K562 (cell line): ENCODE measurements at regions not wholly inside any gene's neighbourhood (a gene's known extent, or its start where the extent isn't known, plus 50 kb on each side); places are given as distances from the start of the nearest gene placed in this dataset.

ENCODE experiments used
- ARID3A ChIP-seq: IDR thresholded peaks from 2 replicates; pipeline ENCODE4 v1.6.1; 2012; ENCODE audit warnings: low read depth, low read length, improper control_type of control experiment, borderline replicate concordance
- CTBP1 ChIP-seq: fragments of 450-650 bp; IDR thresholded peaks from 2 replicates; pipeline ENCODE4 v1.6.1; 2016; ENCODE audit warnings: borderline replicate concordance
- CXXC5 ChIP-seq: fragments of 250-450 bp; sonication (Bioruptor Pico); IDR thresholded peaks from 2 replicates; pipeline ENCODE4 v1.8.0; 2022; ENCODE audit warnings: inconsistent platforms, mild to moderate bottlenecking, moderate library complexity
- EHMT2 ChIP-seq: fragments of 450-650 bp; IDR thresholded peaks from 2 replicates; pipeline ENCODE4 v1.6.1; 2018; ENCODE audit warnings: antibody characterized with exemption
- FOXK2 ChIP-seq, 2 experiments: fragments of 450-650 bp; IDR thresholded peaks in 1 of 2; conservative IDR thresholded peaks in 1 of 2; 2 replicates each; pipeline ENCODE4 v1.6.1; 2016; ENCODE audit warnings: low read depth in 2 of 2, mild to moderate bottlenecking in 1 of 2
- KDM1A ChIP-seq, 2 experiments: fragments of 450-650 bp; IDR thresholded peaks; 2 replicates each; pipeline ENCODE4 v1.6.1; 2016; ENCODE audit warnings: mild to moderate bottlenecking in 2 of 2
- MAFF ChIP-seq: IDR thresholded peaks from 2 replicates; pipeline ENCODE4 v1.6.1; 2012; ENCODE audit warnings: low read length, improper control_type of control experiment
- MTA1 ChIP-seq: fragments of 450-650 bp; IDR thresholded peaks from 2 replicates; pipeline ENCODE4 v1.6.1; 2017; ENCODE audit warnings: borderline replicate concordance
- NEUROD1 ChIP-seq: fragments of 150-350 bp; IDR thresholded peaks from 2 replicates; pipeline ENCODE4 v1.6.1; 2014; ENCODE audit warnings: borderline replicate concordance, low read length, low read depth; ENCODE audit not compliant: partially characterized antibody
- PHTF2 ChIP-seq: fragments of 250-450 bp; sonication (Bioruptor Pico); IDR thresholded peaks from 2 replicates; pipeline ENCODE4 v1.5.0; 2021; ENCODE audit warnings: mild to moderate bottlenecking
- PML ChIP-seq: IDR thresholded peaks from 2 replicates; pipeline ENCODE4 v1.6.1; 2012; ENCODE audit warnings: low read length, inconsistent platforms
- SP2 ChIP-seq: IDR thresholded peaks from 2 replicates; pipeline ENCODE4 v1.6.1; 2011; ENCODE audit warnings: mild to moderate bottlenecking, low read depth, low read length, moderate library complexity; ENCODE audit not compliant: poor library complexity, severe bottlenecking; ENCODE audit errors: extremely low read depth
- TAF9B ChIP-seq: fragments of 450-650 bp; IDR thresholded peaks from 2 replicates; pipeline ENCODE4 v1.6.1; 2018; ENCODE audit warnings: mild to moderate bottlenecking; ENCODE audit not compliant: partially characterized antibody
- TAL1 ChIP-seq: fragments of 450-650 bp; IDR thresholded peaks from 2 replicates; pipeline ENCODE4 v1.6.1; 2016; ENCODE audit warnings: mild to moderate bottlenecking
- TEAD4 ChIP-seq, 2 experiments: sonication (generic) in 1 of 2; formaldehyde crosslinking in 1 of 2; IDR thresholded peaks; 2 replicates each; pipeline versions ENCODE4 v1.6.1 to v1.8.0; 2012 to 2022; ENCODE audit warnings: borderline replicate concordance in 1 of 2, inconsistent platforms in 1 of 2, low read length in 1 of 2, mild to moderate bottlenecking in 1 of 2, missing genetic modification reagents in 1 of 2
- TRIM24 ChIP-seq, 2 experiments: fragments of 450-650 bp; IDR thresholded peaks; 2 replicates each; pipeline ENCODE4 v1.6.1; 2016
- ZNF395 ChIP-seq: fragments of 200-800 bp; sonication (Bioruptor generic); IDR thresholded peaks from 2 replicates; pipeline ENCODE4 v1.6.1; 2017; ENCODE audit warnings: missing genetic modification characterization, missing compliant biosample characterization
- ZNF449 ChIP-seq: fragments of 250-450 bp; sonication (Bioruptor Pico); IDR thresholded peaks from 2 replicates; pipeline ENCODE4 v1.8.0; 2022; ENCODE audit warnings: moderate library complexity, mild to moderate bottlenecking, inconsistent platforms
- ZNF584 ChIP-seq: fragments of 200-800 bp; sonication (Bioruptor generic); IDR thresholded peaks from 2 replicates; pipeline ENCODE4 v1.6.1; 2016; ENCODE audit warnings: low read depth, mild to moderate bottlenecking, missing genetic modification characterization, missing compliant biosample characterization
- ZNF707 ChIP-seq: fragments of 250-450 bp; sonication (Bioruptor Pico); conservative IDR thresholded peaks from 2 replicates; pipeline ENCODE4 v1.8.0; 2022; ENCODE audit warnings: inconsistent platforms, mild to moderate bottlenecking, moderate library complexity
- TF ChIP-seq, protein P1 (sequence below): fragments of 450-650 bp; IDR thresholded peaks from 2 replicates; pipeline ENCODE4 v1.7.1; 2018; ENCODE audit warnings: mild to moderate bottlenecking, low read depth; ENCODE audit not compliant: partially characterized antibody

DNA sequence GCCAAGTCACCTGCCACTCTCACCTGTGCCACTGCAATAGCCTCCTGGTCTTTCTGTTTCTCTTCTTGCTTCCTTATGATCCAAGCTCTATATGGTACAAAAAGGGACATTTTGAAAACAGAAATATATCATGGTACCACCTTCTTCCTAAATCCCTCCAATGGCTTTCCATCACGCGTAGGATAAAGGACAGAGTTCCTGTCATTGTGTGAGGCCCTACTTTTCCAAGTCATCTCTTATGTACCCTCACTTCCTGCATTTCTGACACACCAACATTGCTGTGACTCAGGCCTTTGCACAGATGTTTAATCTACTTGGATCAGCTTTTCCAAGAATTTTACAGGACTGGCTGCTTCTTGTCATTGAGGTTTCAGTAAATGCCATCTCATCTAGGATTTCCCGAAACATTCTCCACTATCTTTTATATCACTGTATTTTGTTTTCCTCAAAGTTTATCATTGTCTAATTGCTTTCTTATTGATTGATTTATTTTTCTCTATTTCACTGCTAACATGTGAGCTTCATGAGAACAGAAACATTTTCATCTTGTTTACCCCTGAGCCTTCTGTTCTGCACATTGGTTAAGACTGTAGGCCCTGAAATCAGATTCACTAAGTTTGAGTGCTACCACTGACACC, 426.1 kb upstream of the FANCL start (continued):
- no peak for TF ChIP-seq SP2
- TF ChIP-seq CTBP1, result peak; percentile 80
- TF ChIP-seq TAF9B, result peak; percentile 82
- peak; percentile 86 for TF ChIP-seq TEAD4 (IDR thresholded peaks at IDR 0.05; ENCODE audit: low read length)
- TF ChIP-seq TEAD4 (CRISPR knock-in tag; IDR thresholded peaks at IDR 0.05; ENCODE audit: borderline replicate concordance), result no peak
- TF ChIP-seq TRIM24 (IDR thresholded peaks at IDR 0.05), result peak; percentile 66 to 87; a peak in 3 of 4 replicates
- peak; percentile 88; the same call in 1 of the 2 replicates for TF ChIP-seq ARID3A
- TF ChIP-seq TAL1, result peak; percentile 57
- no peak for TF ChIP-seq PHTF2 (CRISPR knock-in tag)
- peak; percentile 54 to 73 for TF ChIP-seq KDM1A (IDR thresholded peaks at IDR 0.05)
- peak; percentile 83 for TF ChIP-seq EHMT2
- no peak for TF ChIP-seq ZNF707
- 0 out of 2 replicates have a peak, but pooled peaks have one; percentile 34 for TF ChIP-seq CXXC5
- TF ChIP-seq MTA1, result 0 out of 2 replicates have a peak, but pooled peaks have one; percentile 58
- TF ChIP-seq ZNF584 (CRISPR knock-in tag), result peak; percentile 64; the same call in 1 of the 2 replicates
- TF ChIP-seq, protein P1, sequence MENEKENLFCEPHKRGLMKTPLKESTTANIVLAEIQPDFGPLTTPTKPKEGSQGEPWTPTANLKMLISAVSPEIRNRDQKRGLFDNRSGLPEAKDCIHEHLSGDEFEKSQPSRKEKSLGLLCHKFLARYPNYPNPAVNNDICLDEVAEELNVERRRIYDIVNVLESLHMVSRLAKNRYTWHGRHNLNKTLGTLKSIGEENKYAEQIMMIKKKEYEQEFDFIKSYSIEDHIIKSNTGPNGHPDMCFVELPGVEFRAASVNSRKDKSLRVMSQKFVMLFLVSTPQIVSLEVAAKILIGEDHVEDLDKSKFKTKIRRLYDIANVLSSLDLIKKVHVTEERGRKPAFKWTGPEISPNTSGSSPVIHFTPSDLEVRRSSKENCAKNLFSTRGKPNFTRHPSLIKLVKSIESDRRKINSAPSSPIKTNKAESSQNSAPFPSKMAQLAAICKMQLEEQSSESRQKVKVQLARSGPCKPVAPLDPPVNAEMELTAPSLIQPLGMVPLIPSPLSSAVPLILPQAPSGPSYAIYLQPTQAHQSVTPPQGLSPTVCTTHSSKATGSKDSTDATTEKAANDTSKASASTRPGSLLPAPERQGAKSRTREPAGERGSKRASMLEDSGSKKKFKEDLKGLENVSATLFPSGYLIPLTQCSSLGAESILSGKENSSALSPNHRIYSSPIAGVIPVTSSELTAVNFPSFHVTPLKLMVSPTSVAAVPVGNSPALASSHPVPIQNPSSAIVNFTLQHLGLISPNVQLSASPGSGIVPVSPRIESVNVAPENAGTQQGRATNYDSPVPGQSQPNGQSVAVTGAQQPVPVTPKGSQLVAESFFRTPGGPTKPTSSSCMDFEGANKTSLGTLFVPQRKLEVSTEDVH, result peak; percentile 35
- TF ChIP-seq MAFF, result peak; percentile 74
- peak; percentile 58 for TF ChIP-seq NEUROD1
- TF ChIP-seq ZNF395, result peak; percentile 36; the same call in 1 of the 2 replicates
- no peak for TF ChIP-seq ZNF449 (CRISPR knock-in tag)
- peak; percentile 64; the same call in 1 of the 2 replicates for TF ChIP-seq PML
- peak in 1 of 2 experiments; percentile 60; a peak in 3 of 4 replicates for TF ChIP-seq FOXK2 (conservative IDR thresholded peaks at IDR 0.05 in 1 of 2, IDR thresholded peaks at IDR 0.05 in 1 of 2; ENCODE audit: low read depth in 2 of 2)
